GM19324 (cell line): ENCODE measurements at regions not wholly inside any gene's neighbourhood (a gene's known extent, or its start where the extent isn't known, plus 50 kb on each side); places are given as distances from the start of the nearest gene placed in this dataset.

ENCODE experiments used
- ATAC-seq: cut with Tn5 transposase; IDR thresholded peaks from one replicate; pipeline ENCODE4 v1.9.1; 2021; ENCODE audit warnings: mild to moderate bottlenecking, moderate library complexity; ENCODE audit not compliant: unreplicated experiment, low FRiP score

GRCh38 chr5:120080781-120081180 lies 383.3 kb upstream of the PRR16 start:
- no peak for ATAC-seq

GRCh38 chr5:120082316-120083068 lies 381.6 kb upstream of the PRR16 start:
- no peak for ATAC-seq

GRCh38 chr5:120083851-120084542 lies 380.1 kb upstream of the PRR16 start:
- ATAC-seq: no peak

GRCh38 chr5:120084543-120084870 lies 379.6 kb upstream of the PRR16 start:
- ATAC-seq: no peak

GRCh38 chr5:120086081-120086480 lies 378.0 kb upstream of the PRR16 start:
- ATAC-seq: no peak

GRCh38 chr5:120088412-120088811 lies 375.7 kb upstream of the PRR16 start:
- ATAC-seq: no peak

GRCh38 chr5:120088836-120089235 lies 375.3 kb upstream of the PRR16 start:
- no peak for ATAC-seq

- no peak for ATAC-seq
These were observed 372.6 kb upstream of the PRR16 start for GRCh38 chr5:120091376-120091948.

GRCh38 chr5:120092649-120093048 lies 371.5 kb upstream of the PRR16 start:
- no peak for ATAC-seq

GRCh38 chr5:120093178-120093577 lies 370.9 kb upstream of the PRR16 start:
- ATAC-seq: no peak

- peak; percentile 67 for ATAC-seq
These were observed 367.7 kb upstream of the PRR16 start for GRCh38 chr5:120096413-120096812.

- no peak for ATAC-seq
These were observed 365.7 kb upstream of the PRR16 start for GRCh38 chr5:120098426-120098825.

GRCh38 chr5:120098902-120099535 lies 365.1 kb upstream of the PRR16 start:
- no peak for ATAC-seq

- ATAC-seq: no peak
These were observed 362.3 kb upstream of the PRR16 start for GRCh38 chr5:120101771-120102170.

GRCh38 chr5:120103495-120103894 lies 360.6 kb upstream of the PRR16 start:
- ATAC-seq: no peak

GRCh38 chr5:120106912-120107525 lies 357.1 kb upstream of the PRR16 start:
- no peak for ATAC-seq

- no peak for ATAC-seq
These were observed 355.4 kb upstream of the PRR16 start for GRCh38 chr5:120108586-120109248.

- ATAC-seq: no peak
These were observed 341.4 kb upstream of the PRR16 start for GRCh38 chr5:120122703-120123102.

GRCh38 chr5:120124031-120124430 lies 340.1 kb upstream of the PRR16 start:
- ATAC-seq: no peak

GRCh38 chr5:120124961-120125360 lies 339.1 kb upstream of the PRR16 start:
- ATAC-seq: no peak
